Body of pancreas (tissue), 4 donors: ENCODE measurements at regions not wholly inside any gene's neighbourhood (a gene's known extent, or its start where the extent isn't known, plus 50 kb on each side); places are given as distances from the start of the nearest gene placed in this dataset.

ENCODE experiments used
- POLR2A ChIP-seq, 3 donors: fragments of 450-650 bp; IDR thresholded peaks; one replicate each; pipeline ENCODE4 v1.6.1; 2016; ENCODE audit warnings: antibody characterized with exemption in 3 of 3, mild to moderate bottlenecking in 2 of 3
- TF ChIP-seq, protein P1 (sequence below), 7 experiments: fragments of 450-650 bp in 4 of 7; fragments of 200-600 bp in 3 of 7; sonication (generic) in 3 of 7; IDR thresholded peaks; one replicate each; pipeline ENCODE4 v1.5.1; 2016 to 2019; ENCODE audit warnings: antibody characterized with exemption in 7 of 7

- TF ChIP-seq, protein P1, sequence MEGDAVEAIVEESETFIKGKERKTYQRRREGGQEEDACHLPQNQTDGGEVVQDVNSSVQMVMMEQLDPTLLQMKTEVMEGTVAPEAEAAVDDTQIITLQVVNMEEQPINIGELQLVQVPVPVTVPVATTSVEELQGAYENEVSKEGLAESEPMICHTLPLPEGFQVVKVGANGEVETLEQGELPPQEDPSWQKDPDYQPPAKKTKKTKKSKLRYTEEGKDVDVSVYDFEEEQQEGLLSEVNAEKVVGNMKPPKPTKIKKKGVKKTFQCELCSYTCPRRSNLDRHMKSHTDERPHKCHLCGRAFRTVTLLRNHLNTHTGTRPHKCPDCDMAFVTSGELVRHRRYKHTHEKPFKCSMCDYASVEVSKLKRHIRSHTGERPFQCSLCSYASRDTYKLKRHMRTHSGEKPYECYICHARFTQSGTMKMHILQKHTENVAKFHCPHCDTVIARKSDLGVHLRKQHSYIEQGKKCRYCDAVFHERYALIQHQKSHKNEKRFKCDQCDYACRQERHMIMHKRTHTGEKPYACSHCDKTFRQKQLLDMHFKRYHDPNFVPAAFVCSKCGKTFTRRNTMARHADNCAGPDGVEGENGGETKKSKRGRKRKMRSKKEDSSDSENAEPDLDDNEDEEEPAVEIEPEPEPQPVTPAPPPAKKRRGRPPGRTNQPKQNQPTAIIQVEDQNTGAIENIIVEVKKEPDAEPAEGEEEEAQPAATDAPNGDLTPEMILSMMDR (IDR thresholded peaks at IDR 0.05), result no peak
- no peak for TF ChIP-seq POLR2A (IDR thresholded peaks at IDR 0.05)
Measured at GRCh38 chr2:41320491-41320890, 727.3 kb upstream of the PKDCC start.
